Omental fat pad (tissue), 3 donors: ENCODE measurements at regions not wholly inside any gene's neighbourhood (a gene's known extent, or its start where the extent isn't known, plus 50 kb on each side); places are given as distances from the start of the nearest gene placed in this dataset.
"Not testable (repeated sequence)": the region's sequence is repeated elsewhere in the genome, so short reads cannot be mapped to it uniquely, and the experiment has no call there.

Experiments used
- ATAC-seq: fragments of 150-250 bp; one replicate; pipeline ENCODE4 v1.9.1; 2016; ENCODE audit warnings: mild to moderate bottlenecking, moderate library complexity; ENCODE audit not compliant: low FRiP score
- DNase-seq: peaks from one replicate; pipeline ENCODE4 v3.0.0-alpha.2; 2019; ENCODE audit warnings: low spot score
- CTCF ChIP-seq, 3 donors: fragments of 450-650 bp; IDR thresholded peaks; one replicate each; pipeline ENCODE4 v1.5.1; 2016 to 2017; ENCODE audit warnings: antibody characterized with exemption in 3 of 3, mild to moderate bottlenecking in 3 of 3, moderate library complexity in 2 of 3

DNA sequence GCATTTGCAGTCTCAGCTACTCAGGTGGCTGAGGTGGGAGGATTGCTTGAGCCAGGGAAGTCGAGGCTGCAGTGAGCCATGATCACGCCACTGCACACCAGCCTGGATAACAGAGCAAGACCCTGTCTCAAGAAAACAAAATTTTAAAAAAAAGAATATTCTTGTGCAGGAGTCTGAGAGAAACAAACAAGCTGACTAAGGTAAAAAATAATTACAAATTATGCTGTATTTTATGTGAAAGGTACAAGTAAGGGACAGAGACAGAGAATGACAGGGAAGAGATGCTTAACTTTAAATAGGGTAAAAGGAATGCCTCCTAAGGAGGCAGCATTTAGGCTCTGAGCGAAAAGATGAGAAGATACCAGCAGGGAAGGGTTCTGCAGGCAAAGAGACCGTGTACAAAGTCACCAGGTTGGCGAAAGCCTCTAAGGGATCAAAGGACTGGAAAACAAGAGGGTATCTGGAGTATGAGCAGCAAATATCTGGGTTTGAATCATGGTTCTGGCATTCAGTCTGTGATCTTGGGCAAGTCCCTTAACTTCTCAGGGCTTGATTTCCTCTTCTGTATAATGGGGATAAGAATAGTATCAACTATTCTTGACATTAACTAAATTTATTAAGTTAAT is 106.2 kb upstream of the RHOBTB1 start:
- no peak for TF ChIP-seq CTCF (IDR thresholded peaks at IDR 0.05)
- ATAC-seq (no peak), DNase-seq (no peak)

DNA sequence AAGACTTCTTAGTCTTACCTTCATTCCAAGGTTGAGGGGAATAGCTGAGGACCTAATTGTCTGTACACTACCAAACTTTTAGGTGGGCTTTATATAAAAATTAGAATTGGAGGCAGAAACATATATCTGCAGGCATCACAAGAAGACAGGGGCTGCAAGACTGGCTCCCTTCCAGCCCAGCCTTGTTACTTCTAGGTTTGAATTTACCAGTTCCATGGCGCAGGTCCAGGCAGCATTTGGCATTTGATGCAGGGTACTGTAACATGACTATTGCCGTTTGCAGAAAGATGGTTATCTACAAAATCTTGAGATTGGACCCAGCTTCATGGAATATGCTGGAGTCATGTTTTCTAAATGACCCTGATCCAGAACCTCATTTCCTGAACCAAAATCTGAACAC is 105.4 kb upstream of the RHOBTB1 start:
- TF ChIP-seq CTCF (IDR thresholded peaks at IDR 0.05), result no peak
- no peak for ATAC-seq
- no peak for DNase-seq

GRCh38 chr10:61047788-61048560 is 104.0 kb upstream of the RHOBTB1 start:
- no peak for DNase-seq
- no peak for TF ChIP-seq CTCF (IDR thresholded peaks at IDR 0.05)
- ATAC-seq, result no peak

GRCh38 chr10:61047081-61047480 is 103.1 kb upstream of the RHOBTB1 start:
- DNase-seq (no peak), ATAC-seq (no peak)
- TF ChIP-seq CTCF (IDR thresholded peaks at IDR 0.05), result no peak

GRCh38 chr10:61045480-61045879 is 101.5 kb upstream of the RHOBTB1 start:
- ATAC-seq, DNase-seq: not testable (repeated sequence)

- DNase-seq (no peak), ATAC-seq (no peak)
- no peak for TF ChIP-seq CTCF (IDR thresholded peaks at IDR 0.05)
These were observed 98.5 kb upstream of the RHOBTB1 start for GRCh38 chr10:61042533-61042932.

DNA sequence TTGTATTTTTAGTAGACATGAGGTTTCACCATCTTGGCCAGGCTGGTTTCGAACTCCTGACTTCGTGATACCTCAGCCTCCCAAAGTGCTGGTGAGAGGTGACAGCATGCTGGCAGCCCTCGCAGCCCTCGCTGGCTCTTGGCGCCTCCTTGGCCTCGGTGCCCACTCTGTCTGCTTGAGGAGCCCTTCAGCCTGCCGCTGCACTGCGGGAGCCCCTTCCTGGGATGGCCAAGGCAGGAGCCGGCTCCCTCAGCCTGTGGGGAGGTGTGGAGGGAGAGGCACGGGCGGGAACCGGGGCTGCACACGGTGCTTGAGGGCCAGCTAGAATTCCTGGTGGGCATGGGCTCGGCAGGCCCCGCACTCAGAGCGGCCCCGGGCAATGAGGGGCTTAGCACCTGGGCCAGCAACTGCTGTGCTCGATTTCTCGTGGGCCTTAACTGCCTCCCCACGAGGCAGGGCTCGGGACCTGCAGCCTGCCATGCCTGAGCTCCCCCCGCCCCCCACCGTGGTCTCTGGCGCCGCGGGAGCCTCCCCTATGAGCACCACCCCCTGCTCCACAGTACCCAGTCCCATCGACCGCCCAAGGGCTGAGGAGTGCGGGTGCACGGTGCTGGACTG is 96.5 kb upstream of the RHOBTB1 start:
- TF ChIP-seq CTCF (IDR thresholded peaks at IDR 0.05), result no peak
- DNase-seq, result no peak
- ATAC-seq, result no peak
